ENCODE measurements at regions not wholly inside any gene's neighbourhood (a gene's known extent, or its start where the extent isn't known, plus 50 kb on each side); places are given as distances from the start of the nearest gene placed in this dataset.
"Not testable (repeated sequence)": the region's sequence is repeated elsewhere in the genome, so short reads cannot be mapped to it uniquely, and the experiment has no call there.

- no peak for DNase-seq (ENCODE audit: low read depth in 3 of 3)
These were observed 2055.1 kb upstream of the CELF4 start for GRCh38 chr18:39620551-39621168.

DNA sequence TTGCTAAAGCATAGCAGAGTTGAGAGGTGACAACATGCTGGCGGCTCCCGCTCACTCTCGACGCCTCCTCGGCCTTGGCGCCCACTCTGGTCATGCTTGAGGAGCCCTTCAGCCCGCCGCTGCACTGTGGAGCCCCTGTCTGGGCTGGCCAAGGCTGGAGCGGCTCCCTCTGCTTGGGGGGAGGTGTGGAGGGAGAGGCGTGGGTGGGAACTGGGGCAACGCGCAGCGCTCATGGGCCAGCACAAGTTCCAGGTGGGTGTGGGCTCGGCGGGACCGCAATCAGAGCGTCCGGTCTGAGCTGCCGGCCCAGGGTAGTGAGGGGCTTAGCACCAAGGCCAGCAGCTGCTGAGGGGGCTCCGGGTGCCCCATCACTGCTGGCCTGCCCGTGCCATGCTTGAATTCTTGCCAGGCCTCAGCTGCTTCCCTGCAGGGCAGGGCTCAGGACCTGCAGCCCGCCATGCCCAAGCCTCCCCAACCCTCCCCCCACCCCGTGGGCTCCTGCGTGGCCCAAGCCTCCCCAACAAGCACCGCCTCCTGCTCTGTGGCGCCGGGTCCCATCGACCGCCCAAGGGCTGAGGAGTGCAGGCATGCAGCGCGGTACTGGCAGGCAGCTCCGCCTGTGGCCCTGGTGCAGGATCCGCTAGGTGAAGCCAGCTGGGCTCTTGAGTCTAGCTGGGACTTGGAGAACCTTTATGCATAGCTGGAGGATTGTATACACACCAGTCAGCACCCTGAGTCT is 2052.8 kb upstream of the CELF4 start:
- DNase-seq (ENCODE audit: low read depth in 3 of 3) = no peak

DNA sequence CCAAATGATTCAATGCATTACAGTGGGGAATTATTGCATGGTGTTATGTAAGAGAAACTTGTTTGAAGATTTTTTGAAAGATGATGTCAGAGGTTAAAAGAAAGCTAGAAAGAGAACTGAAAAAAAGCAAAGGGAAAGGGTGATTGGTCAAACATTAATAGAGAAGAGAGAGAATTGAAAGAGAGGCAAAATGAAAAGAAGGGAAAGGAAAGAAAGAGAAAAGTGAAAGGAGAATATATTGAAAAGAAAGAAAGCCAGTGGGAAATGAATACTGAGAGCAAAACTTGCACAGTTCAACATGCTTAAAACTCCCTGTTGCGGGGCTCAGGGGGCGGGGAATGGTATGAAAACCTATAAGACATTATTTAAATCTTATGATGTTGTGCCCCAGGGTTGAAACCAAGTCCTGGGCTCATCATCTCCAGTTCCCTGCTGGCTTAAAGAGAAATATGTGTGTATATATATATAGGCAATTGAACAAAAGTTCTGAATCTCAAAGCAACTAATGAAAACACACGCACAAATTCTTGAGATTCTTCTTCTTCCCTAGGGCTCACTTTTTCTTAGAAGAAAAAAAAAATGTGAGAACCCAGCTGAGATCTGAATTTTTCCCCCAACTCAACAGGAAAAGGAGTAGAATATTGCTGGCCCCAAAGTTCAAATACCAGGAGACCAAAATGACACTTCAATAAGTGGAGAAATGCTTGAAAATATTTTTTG is 2045.9 kb upstream of the CELF4 start:
- DNase-seq (ENCODE audit: low read depth in 3 of 3) = no peak

- DNase-seq (ENCODE audit: low read depth in 3 of 3) = no peak
These were observed 2041.4 kb upstream of the CELF4 start for GRCh38 chr18:39607034-39607433.

DNA sequence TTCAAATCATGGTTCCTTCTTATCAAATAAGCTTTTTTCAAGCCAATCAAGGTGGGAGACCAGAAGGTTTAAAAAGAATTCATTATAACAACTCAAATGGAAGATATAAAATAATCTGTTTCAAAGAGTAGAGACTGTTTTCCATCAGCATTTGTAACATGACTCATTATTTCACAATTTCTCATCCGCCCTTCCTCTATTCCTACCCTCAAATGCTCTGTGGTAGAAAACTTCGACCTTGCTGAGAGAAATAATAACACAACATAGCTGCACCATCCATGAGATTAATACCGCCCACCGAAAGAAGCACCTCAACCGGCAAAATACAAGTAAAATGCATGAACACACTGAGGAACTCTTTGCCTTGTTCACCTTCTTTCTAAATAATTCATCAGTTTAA is 2039.2 kb upstream of the CELF4 start:
- no peak for DNase-seq (ENCODE audit: low read depth in 3 of 3)

- no peak for DNase-seq (ENCODE audit: low read depth in 3 of 3)
These were observed 2036.5 kb upstream of the CELF4 start for GRCh38 chr18:39602131-39602530.

DNA sequence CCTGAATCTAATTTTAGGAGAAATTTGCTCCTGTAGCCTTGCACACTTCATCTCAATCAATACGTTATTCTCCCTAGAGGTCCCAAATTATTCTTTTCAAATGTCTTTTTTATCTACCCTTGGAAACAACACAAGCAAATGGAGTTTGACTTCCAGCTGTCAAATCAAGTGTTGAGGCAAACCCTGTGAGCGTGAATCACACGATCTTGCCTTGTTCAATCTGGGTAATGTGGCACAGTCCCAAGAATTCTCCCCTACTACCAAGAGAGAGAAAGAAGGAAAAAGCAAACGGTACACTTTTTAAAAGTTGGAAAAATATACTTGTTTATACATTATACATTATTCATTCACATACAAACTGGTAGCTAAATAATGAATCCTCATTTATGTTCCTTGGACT is 2035.3 kb upstream of the CELF4 start:
- no peak for DNase-seq (ENCODE audit: low read depth in 3 of 3)

DNA sequence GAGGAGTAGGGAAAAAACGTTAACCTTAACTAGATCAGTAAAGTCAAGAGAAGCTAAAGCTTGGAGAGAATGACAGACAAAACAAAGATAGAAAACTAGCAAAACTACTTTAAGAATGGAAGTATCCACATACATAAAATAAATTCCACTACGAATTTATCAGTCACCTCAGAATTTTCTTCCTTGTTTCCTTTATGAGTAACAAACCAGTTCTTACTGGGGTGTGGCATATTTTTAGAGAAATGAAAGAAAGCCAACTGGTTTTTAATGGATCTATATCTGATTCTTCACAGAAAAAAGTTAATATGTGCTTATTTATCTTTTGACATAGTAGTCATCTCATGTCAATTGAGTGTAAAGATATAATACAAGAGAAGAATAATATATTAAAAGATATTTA is 2033.7 kb upstream of the CELF4 start:
- no peak for DNase-seq (ENCODE audit: low read depth in 3 of 3)

- no peak for DNase-seq (ENCODE audit: low read depth in 3 of 3)
These were observed 2031.3 kb upstream of the CELF4 start for GRCh38 chr18:39596891-39597290.

DNA sequence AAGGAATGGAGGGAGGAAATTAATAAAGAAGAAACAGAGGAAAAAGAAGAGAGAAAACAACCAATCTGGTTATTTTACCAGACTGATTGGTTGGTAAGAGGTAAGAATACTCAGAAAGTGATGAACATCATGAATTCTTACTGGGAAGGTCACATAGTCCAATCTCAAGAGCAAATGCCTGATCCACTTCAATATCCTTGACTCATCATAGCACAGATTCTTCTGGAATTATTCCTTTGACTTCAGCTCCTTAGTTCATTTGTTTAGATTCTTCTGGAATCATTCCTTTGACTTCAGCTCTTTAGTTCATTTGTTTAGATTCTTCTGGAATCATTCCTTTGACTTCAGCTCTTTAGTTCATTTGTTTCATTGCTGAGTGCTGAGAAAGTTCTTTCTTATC is 2030.6 kb upstream of the CELF4 start:
- DNase-seq (ENCODE audit: low read depth in 3 of 3) = no peak

DNA sequence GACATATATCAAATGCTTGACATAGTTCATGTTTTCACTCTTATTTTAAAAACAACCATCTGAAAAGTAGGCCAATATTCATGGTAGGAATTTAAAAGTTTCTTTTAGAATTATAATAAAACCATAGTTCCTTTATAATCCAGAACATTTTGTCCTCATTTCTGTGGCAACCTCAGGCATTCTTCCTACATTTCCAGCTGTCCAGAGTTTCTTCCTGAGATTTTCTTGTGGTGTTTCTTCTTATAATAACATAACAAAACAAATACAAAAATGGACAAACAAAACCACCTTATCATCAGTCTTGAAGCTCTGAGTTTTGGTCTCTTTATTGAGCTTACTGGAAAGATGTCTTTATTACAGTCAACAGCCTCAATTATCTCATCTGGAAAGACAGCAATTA is 2028.6 kb upstream of the CELF4 start:
- DNase-seq (ENCODE audit: low read depth in 3 of 3) = no peak

- no peak for DNase-seq (ENCODE audit: low read depth in 3 of 3)
These were observed 2026.1 kb upstream of the CELF4 start for GRCh38 chr18:39591649-39592048.

GRCh38 chr18:39589496-39589895 is 2023.9 kb upstream of the CELF4 start:
- DNase-seq (ENCODE audit: low read depth in 3 of 3) = no peak

GRCh38 chr18:39587586-39587985 is 2022.0 kb upstream of the CELF4 start:
- DNase-seq (ENCODE audit: low read depth in 3 of 3) = no peak

- DNase-seq (ENCODE audit: low read depth in 3 of 3) = no peak
These were observed 2021.1 kb upstream of the CELF4 start for GRCh38 chr18:39586741-39587140.

DNA sequence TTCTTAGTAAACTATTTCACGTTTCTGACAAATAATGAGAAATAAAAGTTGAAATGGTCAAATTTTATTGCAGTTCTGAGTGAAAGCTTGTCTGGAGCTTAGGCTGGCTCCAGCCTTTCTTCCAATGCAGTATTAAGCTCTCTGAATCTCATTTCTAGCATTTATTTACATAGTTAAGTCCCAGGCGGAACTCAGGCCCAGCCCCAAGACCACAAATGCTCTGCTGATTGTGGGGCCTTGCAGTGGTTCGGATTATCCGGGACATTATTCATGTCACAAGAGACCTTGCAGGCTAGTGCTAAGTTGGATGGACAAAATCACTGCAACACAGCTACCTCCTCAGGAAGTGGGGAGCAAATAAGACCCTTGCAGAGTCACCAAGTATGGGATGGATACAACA is 2009.3 kb upstream of the CELF4 start:
- DNase-seq (ENCODE audit: low read depth in 3 of 3) = no peak

- no peak for DNase-seq (ENCODE audit: low read depth in 3 of 3)
These were observed 2005.9 kb upstream of the CELF4 start for GRCh38 chr18:39571511-39571910.

DNA sequence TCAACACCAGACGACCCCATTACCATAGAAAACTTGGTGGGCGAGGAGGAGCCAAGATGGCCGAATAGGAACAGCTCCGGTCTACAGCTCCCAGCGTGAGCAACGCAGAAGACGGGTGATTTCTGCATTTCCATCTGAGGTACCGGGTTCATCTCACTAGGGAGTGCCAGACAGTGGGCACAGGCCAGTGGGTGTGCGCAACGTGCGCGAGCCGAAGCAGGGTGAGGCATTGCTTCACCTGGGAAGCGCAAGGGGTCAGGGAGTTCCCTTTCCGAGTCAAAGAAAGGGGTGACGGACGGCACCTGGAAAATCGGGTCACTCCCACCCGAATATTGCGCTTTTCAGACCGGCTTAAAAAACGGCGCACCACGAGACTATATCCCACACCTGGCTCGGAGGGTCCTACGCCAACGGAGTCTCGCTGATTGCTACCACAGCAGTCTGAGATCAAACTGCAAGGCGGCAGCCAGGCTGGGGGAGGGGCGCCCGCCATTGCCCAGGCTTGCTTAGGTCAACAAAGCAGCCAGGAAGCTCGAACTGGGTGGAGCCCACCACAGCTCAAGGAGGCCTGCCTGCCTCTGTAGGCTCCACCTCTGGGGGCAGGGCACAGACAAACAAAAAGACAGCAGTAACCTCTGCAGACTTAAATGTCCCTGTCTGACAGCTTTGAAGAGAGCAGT is 2000.1 kb upstream of the CELF4 start:
- DNase-seq (ENCODE audit: low read depth in 3 of 3) = not testable (repeated sequence)

- DNase-seq (ENCODE audit: low read depth in 3 of 3) = no peak
These were observed 1999.1 kb upstream of the CELF4 start for GRCh38 chr18:39564716-39565115.

- no peak for DNase-seq (ENCODE audit: low read depth in 3 of 3)
These were observed 1995.5 kb upstream of the CELF4 start for GRCh38 chr18:39561126-39561525.

- no peak for DNase-seq (ENCODE audit: low read depth in 3 of 3)
These were observed 1993.1 kb upstream of the CELF4 start for GRCh38 chr18:39558658-39559057.

DNA sequence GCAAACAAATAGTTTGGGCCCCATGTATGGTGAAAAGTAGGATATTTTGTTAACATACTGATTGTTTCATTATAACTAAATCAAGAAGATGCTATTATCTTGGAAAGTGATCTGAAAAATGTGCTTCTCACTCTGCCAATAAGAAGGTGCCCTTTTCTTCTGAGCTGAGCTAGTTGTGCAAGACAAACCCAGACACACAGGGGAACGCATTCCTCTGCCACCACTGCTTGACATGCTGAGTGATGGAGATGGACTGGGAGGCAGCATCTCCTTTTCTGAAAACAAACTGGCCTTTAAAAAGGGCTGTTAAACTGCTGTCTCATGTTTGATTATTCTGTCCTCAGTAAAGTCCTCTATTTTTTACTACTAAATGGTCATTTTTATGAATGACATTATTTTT is 1989.9 kb upstream of the CELF4 start:
- no peak for DNase-seq (ENCODE audit: low read depth in 3 of 3)

DNA sequence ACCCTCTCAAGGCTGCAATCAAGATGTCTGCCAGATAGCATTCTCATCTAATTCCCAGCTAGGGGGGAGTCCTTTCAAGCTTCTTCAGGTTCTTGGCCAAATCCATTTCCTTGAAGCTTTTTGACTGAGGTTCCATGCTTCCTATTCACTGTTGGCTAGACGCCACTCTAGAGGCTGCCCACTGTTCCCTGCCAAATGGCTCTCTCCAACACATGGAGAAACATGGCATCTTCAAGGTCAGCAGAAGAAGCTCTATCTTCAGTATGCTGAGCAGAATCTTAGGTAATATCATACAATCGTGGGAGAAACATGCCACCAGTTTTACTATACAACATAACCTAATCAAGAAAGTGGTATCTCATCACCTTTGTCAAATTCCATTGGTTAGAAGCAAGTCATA is 1985.1 kb upstream of the CELF4 start:
- DNase-seq (ENCODE audit: low read depth in 3 of 3) = no peak

Measured in stimulated activated CD4-positive, alpha-beta T cell treated with anti-CD3 and anti-CD28 coated beads, TNF-alpha, amount 100 ng/mL, for 48 hours (primary cell).